AG09319 (cell line): ENCODE measurements at regions not wholly inside any gene's neighbourhood (a gene's known extent, or its start where the extent isn't known, plus 50 kb on each side); places are given as distances from the start of the nearest gene placed in this dataset.

Experiments used
- DNase-seq: peaks from one replicate; pipeline ENCODE4 v3.0.0-alpha.2; 2010; ENCODE audit warnings: low read depth; ENCODE audit errors: extremely low read depth
- CTCF ChIP-seq: IDR thresholded peaks from 2 replicates; pipeline ENCODE4 v1.5.1; 2011; ENCODE audit warnings: low read depth, mild to moderate bottlenecking, inconsistent platforms, low read length, moderate library complexity

DNA sequence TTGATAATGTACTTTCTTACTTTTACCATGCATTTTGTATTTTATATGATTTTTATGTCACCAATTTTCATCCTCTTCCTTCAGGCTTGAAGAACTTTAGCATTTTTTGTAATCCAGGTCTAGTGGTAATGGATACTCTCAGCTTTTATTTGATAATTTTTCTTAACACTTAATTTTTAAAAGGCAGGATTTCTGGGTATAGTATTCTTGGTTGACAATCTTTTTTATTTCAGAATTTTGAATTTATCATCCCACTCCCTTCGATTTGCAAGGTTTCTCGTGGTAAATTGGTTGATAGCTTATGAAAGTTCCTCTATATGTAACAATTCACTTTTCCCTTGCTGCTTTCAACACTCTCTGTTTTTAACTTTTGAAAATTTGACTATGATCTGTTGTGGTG, 363.7 kb downstream of the HTR7 start:
- DNase-seq: no peak
- TF ChIP-seq CTCF: no peak

- TF ChIP-seq CTCF: no peak
- no peak for DNase-seq
Observed at GRCh38 chr10:90504172-90504571, 353.7 kb downstream of the HTR7 start.

GRCh38 chr10:90526721-90527120, 331.1 kb downstream of the HTR7 start:
- no peak for DNase-seq

DNA sequence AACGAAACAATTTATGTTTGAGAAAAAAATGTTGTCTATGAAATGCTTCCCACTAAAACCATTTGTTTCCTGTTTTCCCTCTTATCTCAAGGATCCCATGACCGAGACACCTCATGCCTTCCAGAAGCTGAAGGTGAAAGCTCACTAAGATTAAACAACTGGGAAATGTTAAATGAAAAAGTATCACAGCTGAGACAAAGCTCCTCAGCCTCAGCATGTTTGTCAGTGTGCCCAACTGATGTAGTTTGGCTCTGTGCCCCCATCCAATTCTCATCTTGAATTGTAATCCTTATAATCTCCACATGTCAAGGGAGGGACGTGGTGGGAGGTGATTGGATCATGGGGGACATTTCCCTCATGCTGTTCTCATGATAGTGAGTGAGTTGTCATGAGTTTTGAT, 327.3 kb downstream of the HTR7 start:
- TF ChIP-seq CTCF: no peak
- no peak for DNase-seq

More at GRCh38 chr10:90526721-90527120, 331.1 kb downstream of the HTR7 start:
- no peak for TF ChIP-seq CTCF

- TF ChIP-seq CTCF: no peak
- DNase-seq: no peak
Observed at GRCh38 chr10:90557385-90557784, 300.5 kb downstream of the HTR7 start.

GRCh38 chr10:90560331-90560730, 297.5 kb downstream of the HTR7 start:
- TF ChIP-seq CTCF: no peak
- DNase-seq: no peak

- TF ChIP-seq CTCF: no peak
Observed at GRCh38 chr10:90561666-90562065, 296.2 kb downstream of the HTR7 start.

More at GRCh38 chr10:90561666-90562065, 296.2 kb downstream of the HTR7 start:
- DNase-seq: no peak
